ENCODE measurements at regions not wholly inside any gene's neighbourhood (a gene's known extent, or its start where the extent isn't known, plus 50 kb on each side); places are given as distances from the start of the nearest gene placed in this dataset.

DNA sequence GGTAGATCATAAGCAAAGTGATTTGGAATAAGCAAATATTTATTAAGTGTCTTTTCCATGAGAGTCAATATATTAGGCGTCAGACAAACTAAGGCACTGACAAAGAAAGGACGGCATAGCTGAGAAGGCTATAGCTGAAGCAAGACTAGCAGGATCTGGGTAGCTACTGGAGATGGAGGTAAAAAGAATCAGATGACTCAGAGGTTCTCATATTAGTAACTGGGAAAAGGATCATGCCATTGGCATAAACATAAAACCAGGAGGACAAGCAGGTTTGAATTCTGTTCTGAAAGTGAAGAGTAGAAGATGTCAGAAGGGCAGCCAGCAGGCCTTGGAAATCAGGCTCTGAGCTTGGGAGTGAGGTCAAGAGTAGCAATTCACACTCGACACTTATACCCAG is 531.9 kb downstream of the PTPRC start:
- no peak for DNase-seq

DNA sequence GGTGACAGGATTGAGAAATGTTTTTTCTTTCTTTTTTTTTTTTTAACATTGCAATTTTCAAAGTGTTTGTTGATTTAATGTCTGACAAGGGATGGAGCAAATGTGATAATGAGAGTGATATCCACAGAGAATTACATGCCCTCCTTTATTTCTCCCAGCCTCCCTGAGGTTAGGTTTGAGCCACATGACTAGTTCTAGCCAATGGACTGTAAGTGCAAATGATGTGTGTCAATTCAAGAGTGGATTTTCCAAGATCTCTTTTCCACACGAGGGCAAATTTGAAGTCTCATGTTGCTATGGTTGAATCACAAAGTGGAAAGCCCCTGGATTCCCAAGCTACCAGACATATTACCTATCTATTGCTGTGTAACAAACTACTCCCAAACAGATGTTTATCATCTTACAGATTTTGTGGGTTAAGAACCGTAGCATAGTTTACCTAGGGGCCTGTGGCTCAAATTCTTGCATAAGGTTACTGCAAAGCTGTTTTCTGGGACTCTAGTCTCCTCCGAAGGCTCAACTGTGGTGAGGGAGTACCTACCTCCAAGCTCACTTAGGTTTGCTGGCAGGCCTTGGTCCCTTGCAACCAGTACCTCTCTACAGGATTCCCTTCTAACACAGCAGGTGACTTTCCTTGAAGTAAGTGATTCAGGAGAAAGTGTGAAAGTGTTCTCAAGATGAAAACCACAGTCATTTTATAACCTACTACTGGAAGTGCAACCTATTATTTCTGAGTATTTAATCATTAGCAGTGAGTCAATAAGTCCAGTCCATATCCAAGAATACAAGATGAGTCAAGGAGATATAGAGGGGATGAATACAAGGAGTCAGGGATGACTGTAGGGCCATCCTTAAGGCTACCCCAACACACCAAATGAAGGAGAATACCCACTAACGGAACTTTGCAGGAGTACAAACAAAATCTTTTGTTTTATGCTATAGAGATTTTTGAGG is 533.6 kb downstream of the PTPRC start:
- DNase-seq: no peak

- DNase-seq: no peak
Observed at GRCh38 chr1:199173356-199173755, 534.5 kb downstream of the PTPRC start.

DNA sequence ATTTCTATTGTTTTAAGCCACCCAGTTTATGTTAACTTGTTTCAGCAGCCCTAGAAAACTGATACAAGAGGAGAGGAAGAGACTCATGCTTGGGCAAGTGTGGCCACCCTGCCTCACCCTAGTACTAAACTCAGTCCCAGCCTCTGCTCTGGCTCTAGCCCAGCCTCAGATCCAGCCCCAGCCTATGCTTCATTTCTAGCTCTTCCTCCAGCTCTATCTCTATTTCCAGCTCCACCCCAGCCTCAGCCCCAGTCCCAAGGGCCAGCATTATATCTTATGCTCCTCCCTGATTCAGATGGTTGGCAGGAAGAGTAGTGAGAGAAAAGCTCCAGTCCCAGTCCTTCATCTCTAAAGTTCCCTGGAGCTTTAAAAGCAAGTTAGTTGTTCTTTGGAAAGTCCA is 535.5 kb downstream of the PTPRC start:
- no peak for DNase-seq

- DNase-seq: no peak
Observed at GRCh38 chr1:199176713-199177112, 537.9 kb downstream of the PTPRC start.

DNA sequence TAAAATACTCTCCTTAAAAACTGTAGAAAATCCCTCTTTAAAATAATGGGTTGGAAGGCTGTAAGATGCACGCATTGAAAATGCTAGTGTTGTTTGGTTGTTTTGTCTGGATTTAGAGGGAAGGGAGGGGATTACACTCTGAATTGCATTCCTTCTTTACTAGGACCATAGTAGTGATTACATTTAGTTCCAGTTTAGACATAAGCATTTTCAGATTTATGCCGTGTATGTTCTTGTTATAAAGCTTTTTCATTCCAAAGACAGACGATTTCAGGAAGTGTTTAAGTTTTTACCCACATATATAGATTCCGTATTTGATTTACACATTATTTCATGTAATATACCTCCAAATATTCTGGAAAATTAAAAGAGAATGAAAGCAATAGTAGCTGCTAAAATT is 538.4 kb downstream of the PTPRC start:
- no peak for DNase-seq

DNA sequence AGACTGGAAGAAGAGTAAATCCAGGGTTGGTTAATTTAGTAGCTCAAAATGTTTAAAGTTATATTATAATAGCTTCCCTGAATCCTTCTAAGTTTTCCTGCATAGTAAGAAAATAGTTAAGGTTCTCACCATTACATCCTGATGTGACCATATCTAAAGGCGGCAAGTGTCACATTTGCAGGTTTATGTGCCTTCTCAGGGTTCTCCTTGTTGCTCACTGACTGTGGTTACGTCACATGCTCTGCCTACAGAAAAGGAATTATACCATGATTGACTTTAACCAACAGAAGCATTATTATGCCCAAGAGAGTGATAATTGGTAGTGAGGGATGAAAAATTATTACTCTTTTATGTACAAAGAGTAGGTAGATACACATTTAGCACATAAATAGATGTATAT is 539.8 kb downstream of the PTPRC start:
- DNase-seq: no peak

GRCh38 chr1:199182186-199182843 is 543.5 kb downstream of the PTPRC start:
- DNase-seq: no peak

- DNase-seq: no peak
Observed at GRCh38 chr1:199184180-199184579, 545.3 kb downstream of the PTPRC start.

DNA sequence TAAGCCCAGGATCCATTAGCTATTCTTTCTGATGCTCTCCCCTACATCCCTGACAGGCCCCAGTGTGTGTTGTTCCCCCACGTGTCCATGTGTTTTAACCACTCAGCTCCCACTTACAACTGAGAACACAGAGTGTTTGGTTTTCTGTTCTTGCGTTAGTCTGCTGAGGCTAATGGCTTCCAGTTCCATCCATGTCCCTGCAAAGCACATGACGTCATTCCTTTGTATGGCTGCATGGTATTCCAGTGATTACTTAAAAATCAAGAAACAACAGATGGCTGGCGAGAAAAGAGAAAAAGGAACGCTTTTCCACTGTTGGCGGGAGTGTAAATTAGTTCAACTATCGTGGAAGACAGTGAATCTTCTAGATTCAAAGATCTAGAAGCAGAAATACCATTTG is 556.0 kb downstream of the PTPRC start:
- DNase-seq: no peak

GRCh38 chr1:199197695-199198094 is 558.9 kb downstream of the PTPRC start:
- no peak for DNase-seq

GRCh38 chr1:199202331-199202730 is 563.5 kb downstream of the PTPRC start:
- no peak for DNase-seq

DNA sequence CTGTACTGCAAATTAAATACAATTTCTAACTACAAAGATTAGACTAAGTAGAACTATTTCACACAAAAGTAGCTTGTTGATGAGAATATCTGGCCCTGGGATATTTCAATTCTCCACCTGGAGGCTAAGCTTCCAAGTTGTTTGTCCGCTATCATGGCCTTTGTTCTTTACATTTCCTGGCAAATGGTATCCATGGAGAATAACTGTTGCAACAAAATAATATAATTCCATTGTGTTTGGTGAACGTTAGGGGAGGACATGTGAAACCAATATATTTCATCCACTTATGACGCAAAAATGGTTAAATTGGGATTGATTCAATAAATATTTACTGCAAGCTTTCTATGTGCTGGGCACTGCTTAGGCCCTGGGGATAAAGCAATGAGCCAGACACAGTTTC is 565.4 kb downstream of the PTPRC start:
- no peak for DNase-seq

DNA sequence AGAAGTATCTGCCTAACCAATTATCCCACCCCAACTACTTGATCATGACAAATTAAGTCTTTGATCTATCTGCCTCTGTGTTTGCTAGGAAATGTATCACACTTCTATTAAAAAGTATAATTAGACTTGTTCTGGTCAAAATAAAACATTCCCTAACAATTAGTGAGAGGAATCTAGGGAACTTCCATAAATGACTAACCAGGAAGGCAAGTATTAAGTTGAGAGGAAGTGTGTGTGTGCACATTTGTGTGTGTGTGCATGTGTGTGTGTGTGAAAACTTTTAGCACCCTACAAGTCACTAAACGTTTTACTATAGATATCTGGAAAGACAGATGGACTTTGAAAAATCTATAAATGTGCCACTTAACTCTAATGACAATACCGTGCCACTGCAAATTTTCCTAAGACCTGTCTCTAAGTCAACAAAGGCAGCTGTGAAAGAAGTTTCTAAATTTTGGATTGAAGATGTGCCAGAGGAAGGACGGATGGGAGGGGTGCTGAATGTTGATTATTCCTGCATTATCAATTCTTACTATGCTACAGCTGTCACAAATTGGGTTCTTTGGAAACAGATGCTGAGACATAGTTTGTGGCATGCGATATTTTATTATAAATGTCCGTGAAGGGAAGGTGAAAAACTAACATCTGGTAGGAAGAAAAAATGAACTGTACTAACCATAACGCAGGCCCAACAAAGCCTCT is 567.1 kb downstream of the PTPRC start:
- DNase-seq: no peak

DNA sequence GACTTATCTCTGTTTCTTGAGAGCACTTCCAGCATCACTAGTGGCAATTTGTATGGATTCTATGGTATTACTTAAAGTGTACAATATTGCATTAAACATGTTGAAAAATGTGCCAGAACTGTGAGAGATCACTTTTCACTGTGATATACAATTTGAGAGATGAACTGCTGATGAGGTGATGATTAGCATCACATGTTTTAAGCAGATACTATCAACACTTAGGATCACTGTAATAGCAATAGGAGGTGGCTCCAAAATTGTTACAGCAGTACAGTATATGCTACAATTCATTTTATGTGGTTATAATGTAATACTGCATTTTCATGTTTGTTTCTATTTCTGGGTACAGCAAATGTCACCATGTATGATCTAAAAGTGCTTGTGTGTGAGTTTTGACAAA is 570.0 kb downstream of the PTPRC start:
- no peak for DNase-seq

GRCh38 chr1:199218065-199218464 is 579.2 kb downstream of the PTPRC start:
- DNase-seq: no peak

DNA sequence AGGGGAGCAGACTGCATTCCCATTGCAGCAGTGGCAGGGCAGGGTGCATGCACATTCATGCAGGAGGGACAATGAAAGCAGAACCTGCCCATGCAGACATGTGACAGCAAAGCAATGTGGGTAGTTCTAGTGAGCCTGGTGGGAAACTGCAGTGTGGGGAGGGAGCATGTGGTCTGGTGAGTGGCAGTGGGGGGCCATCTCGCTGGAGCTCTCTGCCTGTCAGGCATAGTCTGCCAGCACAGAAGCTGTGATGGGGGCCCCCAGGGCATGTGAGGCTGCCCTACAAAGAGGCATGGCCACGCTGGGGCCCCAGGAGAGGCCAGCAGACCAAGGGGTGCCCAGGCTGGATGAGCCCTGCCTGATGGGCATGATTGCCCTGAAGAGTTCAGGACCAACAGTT is 579.7 kb downstream of the PTPRC start:
- no peak for DNase-seq

DNA sequence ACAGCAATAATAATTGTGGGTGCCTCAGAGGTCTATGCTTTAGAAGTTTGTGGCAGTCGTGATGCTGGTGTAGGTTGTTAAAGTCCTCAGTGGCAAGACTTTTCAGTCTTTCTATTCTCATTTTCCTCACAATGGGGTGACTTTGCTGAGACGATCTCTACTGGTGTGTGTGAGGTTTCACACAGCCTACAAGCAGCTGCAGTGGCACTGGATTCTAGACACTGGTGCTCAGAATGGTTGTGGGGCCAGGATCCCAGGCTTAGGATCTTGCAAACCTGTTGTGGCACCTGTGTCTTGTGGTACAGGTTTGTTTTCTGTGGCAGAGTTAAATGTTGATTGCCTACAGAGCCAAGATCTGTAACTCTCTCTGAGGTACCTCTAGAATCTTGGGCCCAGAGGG is 581.2 kb downstream of the PTPRC start:
- no peak for DNase-seq

GRCh38 chr1:199221371-199222150 is 582.7 kb downstream of the PTPRC start:
- no peak for DNase-seq

- no peak for DNase-seq
Observed at GRCh38 chr1:199223936-199224335, 585.1 kb downstream of the PTPRC start.

GRCh38 chr1:199226163-199226562 is 587.3 kb downstream of the PTPRC start:
- DNase-seq: no peak

GRCh38 chr1:199242147-199242546 is 603.3 kb downstream of the PTPRC start:
- no peak for DNase-seq

DNA sequence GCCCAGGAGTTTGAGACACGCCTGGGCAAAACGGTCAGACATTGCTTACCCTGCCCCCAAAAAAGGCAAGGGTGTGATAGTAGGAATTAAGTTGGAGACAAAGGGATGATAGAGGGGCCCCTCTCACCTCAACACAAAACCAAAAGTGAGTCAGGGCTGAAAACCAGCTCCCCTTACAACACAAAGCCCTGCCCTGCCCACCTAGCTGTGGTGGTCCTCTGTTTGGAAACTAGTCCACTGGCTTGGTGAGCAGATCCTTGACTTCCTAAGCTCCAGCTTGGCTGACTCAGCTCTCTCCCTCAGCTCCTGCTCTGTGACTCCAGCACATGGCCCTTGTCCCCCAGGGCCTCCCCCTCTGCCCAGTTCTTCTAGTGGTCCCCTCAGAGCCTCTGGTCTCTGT is 603.8 kb downstream of the PTPRC start:
- no peak for DNase-seq

Data from activated CD4-positive, CD25-positive, alpha-beta regulatory T cell treated with anti-CD3 and anti-CD28 coated beads, Interleukin-2, amount 50 U/mL, for 72 hours (primary cell).